ENCODE measurements at regions not wholly inside any gene's neighbourhood (a gene's known extent, or its start where the extent isn't known, plus 50 kb on each side); places are given as distances from the start of the nearest gene placed in this dataset.

GRCh38 chr22:47398921-47399790, 636.7 kb downstream of the TBC1D22A start:
- no peaks in the 10 kb centered on the region for H3K36me3 ChIP-seq
- peak overlapping the region in 10 of 11 experiments; percentile 6 to 90 (median 80); a peak in 18 of 22 replicates for H3K4me2 ChIP-seq
- 0 out of 22 replicates have a peak, but pooled peaks cover 0 to 4% (median 0%) of the 10 kb centered on the region in 11 experiments for H4K20me1 ChIP-seq
- H3K9me3 ChIP-seq (replicated peaks in 1 of 11): no peaks in the 10 kb centered on the region
- 0 out of 22 replicates have a peak overlapping the region, but pooled peaks of 1 of the 11 experiments have one; percentile 24 for H3K9ac ChIP-seq
- no peak for TF ChIP-seq Cebpa-rat (IDR thresholded peaks at IDR 0.05)
- peak overlapping the region in 7 of 11 experiments; percentile 20 to 80 (median 45); a peak in 11 of 22 replicates for H3K27ac ChIP-seq
- H3K4me3 ChIP-seq: no peak overlapping the region
- peaks cover 45 to 92% (median 82%) of the 10 kb centered on the region in 10 experiments for H3K4me1 ChIP-seq
- no peaks in the 10 kb centered on the region for H3K27me3 ChIP-seq

DNA sequence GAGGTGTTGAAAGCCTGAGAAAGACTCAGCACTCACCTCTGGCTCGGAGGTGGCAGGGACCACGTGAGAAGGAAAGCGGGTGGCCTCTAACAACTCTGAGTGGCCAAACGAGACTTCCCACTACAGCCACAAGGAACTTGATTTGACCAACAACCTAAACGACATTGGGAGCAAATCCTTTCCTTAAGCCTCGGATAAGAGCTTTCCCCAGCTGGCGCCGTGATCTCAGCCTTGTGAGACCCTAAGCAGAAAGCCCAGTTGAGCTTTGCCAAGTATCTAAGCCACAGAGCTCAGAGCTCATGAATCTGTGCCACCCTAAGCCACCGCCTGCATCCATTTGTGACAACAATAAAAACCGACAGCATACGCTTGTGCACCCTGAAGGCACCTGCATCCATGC, 636.0 kb downstream of the TBC1D22A start:
- Histone ChIP-seq H4K20me1 (0 out of 22 replicates have a peak, but pooled peaks cover 0 to 4% (median 0%) of the 10 kb centered on the region in 11 experiments), H3K36me3 (no peaks in the 10 kb centered on the region), H3K27ac (no peak overlapping the region), H3K4me1 (peaks cover 45 to 86% (median 76%) of the 10 kb centered on the region in 10 experiments), H3K9me3 (replicated peaks in 1 of 11) (no peaks in the 10 kb centered on the region), H3K4me2 (0 out of 22 replicates have a peak overlapping the region, but pooled peaks of 2 of the 11 experiments have one; percentile 64 to 83), H3K27me3 (no peaks in the 10 kb centered on the region), H3K9ac (no peak overlapping the region), H3K4me3 (no peak overlapping the region)
- TF ChIP-seq Cebpa-rat (IDR thresholded peaks at IDR 0.05): no peak

- Histone ChIP-seq H3K36me3 (no peaks in the 10 kb centered on the region), H3K4me3 (no peak overlapping the region), H3K4me1 (peaks cover 38 to 78% (median 67%) of the 10 kb centered on the region in 10 experiments), H3K9ac (no peak overlapping the region), H3K9me3 (replicated peaks in 1 of 11) (no peaks in the 10 kb centered on the region), H3K27me3 (no peaks in the 10 kb centered on the region), H3K4me2 (peak overlapping the region in 4 of 11 experiments; percentile 7 to 84 (median 82); a peak in 2 of 22 replicates), H4K20me1 (0 out of 22 replicates have a peak, but pooled peaks cover 0 to 4% (median 0%) of the 10 kb centered on the region in 11 experiments), H3K27ac (0 out of 22 replicates have a peak overlapping the region, but pooled peaks of 1 of the 11 experiments have one; percentile 16)
- TF ChIP-seq Cebpa-rat (IDR thresholded peaks at IDR 0.05): no peak
Measured at GRCh38 chr22:47397673-47398072, 635.2 kb downstream of the TBC1D22A start.

DNA sequence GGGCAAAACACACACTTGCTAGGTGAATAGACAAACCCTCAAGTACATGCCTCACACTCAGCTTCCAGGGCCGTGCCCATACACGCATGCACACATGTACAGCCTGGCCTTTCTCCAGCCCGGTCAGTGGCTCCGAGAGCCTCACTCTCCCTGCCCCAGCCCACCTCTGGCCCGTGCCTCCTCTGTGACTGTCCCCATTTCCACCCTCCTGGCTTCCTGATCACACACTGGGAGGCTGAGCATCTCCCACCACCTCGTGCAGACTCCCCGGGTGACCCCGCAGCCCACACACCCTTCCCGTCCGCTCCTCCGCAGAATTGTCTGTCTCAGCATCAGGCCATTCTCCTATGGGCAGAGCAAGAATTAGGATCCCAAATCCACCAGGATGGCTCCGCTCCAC, 634.1 kb downstream of the TBC1D22A start:
- H3K27ac ChIP-seq: peak overlapping the region in 3 of 11 experiments; percentile 6 to 41 (median 40); a peak in 3 of 22 replicates
- peaks cover 26 to 66% (median 56%) of the 10 kb centered on the region in 10 experiments for H3K4me1 ChIP-seq
- no peaks in the 10 kb centered on the region for H3K9me3 ChIP-seq (replicated peaks in 1 of 11)
- no peaks in the 10 kb centered on the region for H3K36me3 ChIP-seq
- H3K9ac ChIP-seq: peak overlapping the region in 1 of 11 experiments; percentile 33; a peak in 1 of 22 replicates
- no peak overlapping the region for H3K4me3 ChIP-seq
- H3K4me2 ChIP-seq: peak overlapping the region in 9 of 11 experiments; percentile 54 to 89 (median 80); a peak in 18 of 22 replicates
- 0 out of 22 replicates have a peak, but pooled peaks cover 0 to 2% (median 0%) of the 10 kb centered on the region in 11 experiments for H4K20me1 ChIP-seq
- TF ChIP-seq Cebpa-rat (IDR thresholded peaks at IDR 0.05): no peak
- H3K27me3 ChIP-seq: no peaks in the 10 kb centered on the region

GRCh38 chr22:47396105-47396504, 633.7 kb downstream of the TBC1D22A start:
- no peak for TF ChIP-seq Cebpa-rat (IDR thresholded peaks at IDR 0.05)
- no peaks in the 10 kb centered on the region for H3K36me3 ChIP-seq
- H3K9me3 ChIP-seq (replicated peaks in 1 of 11): no peaks in the 10 kb centered on the region
- H3K4me1 ChIP-seq: peaks cover 22 to 62% (median 52%) of the 10 kb centered on the region in 10 experiments
- H3K27ac ChIP-seq: peak overlapping the region in 5 of 11 experiments; percentile 3 to 41 (median 30); a peak in 6 of 22 replicates
- peak overlapping the region; percentile 14 to 89 (median 80); a peak in 21 of 22 replicates for H3K4me2 ChIP-seq
- no peaks in the 10 kb centered on the region; a peak in 1 of 22 replicates for H4K20me1 ChIP-seq
- no peaks in the 10 kb centered on the region for H3K27me3 ChIP-seq
- no peak overlapping the region for H3K4me3 ChIP-seq
- peak overlapping the region in 1 of 11 experiments; percentile 33; a peak in 1 of 22 replicates for H3K9ac ChIP-seq

DNA sequence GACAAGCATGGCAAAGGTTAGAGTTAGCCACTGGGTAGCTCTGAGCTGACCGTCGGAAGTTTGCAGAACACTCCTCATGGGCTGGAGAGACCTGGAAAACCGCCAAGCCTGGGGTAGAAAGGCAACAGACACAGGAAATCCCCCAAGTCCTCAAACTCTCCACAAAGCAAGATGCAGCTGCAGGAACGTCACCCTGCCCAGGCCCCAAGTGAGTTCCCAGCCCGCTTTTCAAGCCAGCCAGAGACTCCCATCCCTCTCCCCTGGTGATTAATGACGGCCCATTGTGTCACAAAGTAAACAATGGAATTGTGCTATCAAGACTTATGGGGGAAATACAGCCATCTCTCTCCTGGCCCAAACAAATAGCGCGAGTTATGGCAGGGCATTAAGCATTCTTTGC, 633.0 kb downstream of the TBC1D22A start:
- Histone ChIP-seq H4K20me1 (no peaks in the 10 kb centered on the region; a peak in 1 of 22 replicates), H3K4me3 (no peak overlapping the region), H3K36me3 (no peaks in the 10 kb centered on the region), H3K9me3 (replicated peaks in 1 of 11) (no peaks in the 10 kb centered on the region), H3K9ac (0 out of 22 replicates have a peak overlapping the region, but pooled peaks of 1 of the 11 experiments have one; percentile 15), H3K4me1 (peaks cover 16 to 57% (median 47%) of the 10 kb centered on the region in 10 experiments; a peak in 19 of 20 replicates), H3K27me3 (no peaks in the 10 kb centered on the region), H3K4me2 (peak overlapping the region in 10 of 11 experiments; percentile 22 to 89 (median 80); a peak in 20 of 22 replicates), H3K27ac (peak overlapping the region in 3 of 11 experiments; percentile 3 to 41 (median 40); a peak in 5 of 22 replicates)
- no peak for TF ChIP-seq Cebpa-rat (IDR thresholded peaks at IDR 0.05)

DNA sequence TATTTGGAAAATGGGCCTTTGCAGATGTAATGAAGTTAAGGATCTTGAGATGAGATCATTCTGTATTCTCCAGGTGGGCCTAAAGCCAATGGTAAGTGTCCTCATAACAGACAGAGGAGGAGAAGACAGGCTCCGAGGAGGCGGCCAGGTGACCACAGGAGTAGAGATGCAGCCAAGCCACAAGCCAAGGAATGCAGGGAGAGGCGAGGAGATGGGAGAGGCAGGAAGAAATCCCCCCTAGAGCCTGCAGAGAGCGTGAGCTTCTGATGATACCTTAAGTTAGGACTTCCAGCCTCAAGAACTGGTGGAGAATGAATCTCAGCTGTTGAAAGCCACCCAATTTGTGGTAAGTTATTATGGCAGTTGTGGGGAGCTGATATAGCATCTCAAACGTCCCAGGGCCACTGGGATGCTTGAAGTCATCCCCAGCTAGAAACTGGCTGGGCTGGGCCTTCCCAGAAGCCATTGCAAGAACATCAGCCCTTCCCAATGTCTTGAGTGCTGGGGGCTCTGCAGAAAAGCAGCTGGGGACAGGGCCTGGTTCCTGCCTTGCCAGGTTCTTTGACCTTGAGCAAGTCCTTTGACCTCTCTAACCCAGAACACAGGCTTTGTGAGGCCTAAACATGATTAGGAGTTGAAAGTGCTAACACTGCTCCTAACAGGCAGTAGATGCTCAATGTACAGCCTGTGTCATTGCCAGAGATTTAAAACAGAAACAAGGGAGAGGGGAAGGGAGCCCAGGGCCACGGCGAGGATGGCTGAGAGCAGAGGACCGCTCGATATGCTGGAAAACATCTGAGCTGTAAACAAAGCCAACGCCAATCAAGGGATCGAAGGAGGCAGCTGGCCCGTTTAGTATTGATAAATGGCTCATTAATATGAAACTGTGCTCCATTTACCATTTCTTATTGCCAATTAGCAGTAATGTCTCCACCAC, 632.3 kb downstream of the TBC1D22A start:
- Histone ChIP-seq H4K20me1 (no peaks in the 10 kb centered on the region; a peak in 1 of 22 replicates), H3K9ac (0 out of 22 replicates have a peak overlapping the region, but pooled peaks of 1 of the 11 experiments have one; percentile 31), H3K27ac (no peak overlapping the region; a peak in 1 of 22 replicates), H3K4me2 (peak overlapping the region in 9 of 11 experiments; percentile 54 to 89 (median 80); a peak in 19 of 22 replicates), H3K27me3 (no peaks in the 10 kb centered on the region), H3K9me3 (replicated peaks in 1 of 11) (no peaks in the 10 kb centered on the region), H3K36me3 (no peaks in the 10 kb centered on the region), H3K4me1 (peaks cover 16 to 53% (median 40%) of the 10 kb centered on the region in 10 experiments; a peak in 19 of 20 replicates), H3K4me3 (no peak overlapping the region)
- TF ChIP-seq Cebpa-rat (IDR thresholded peaks at IDR 0.05): no peak

GRCh38 chr22:47393191-47393590, 630.7 kb downstream of the TBC1D22A start:
- TF ChIP-seq Cebpa-rat (IDR thresholded peaks at IDR 0.05): no peak
- Histone ChIP-seq H3K9me3 (replicated peaks in 1 of 11) (no peaks in the 10 kb centered on the region), H3K4me3 (no peak overlapping the region), H3K27me3 (no peaks in the 10 kb centered on the region), H4K20me1 (no peaks in the 10 kb centered on the region; a peak in 1 of 22 replicates), H3K9ac (no peak overlapping the region), H3K27ac (no peak overlapping the region), H3K36me3 (no peaks in the 10 kb centered on the region), H3K4me1 (peaks cover 10 to 43% (median 28%) of the 10 kb centered on the region in 10 experiments; a peak in 19 of 20 replicates), H3K4me2 (no peak overlapping the region)
